IMR-90 (cell line): ENCODE measurements at regions not wholly inside any gene's neighbourhood (a gene's known extent, or its start where the extent isn't known, plus 50 kb on each side); places are given as distances from the start of the nearest gene placed in this dataset.

ENCODE experiments used
- ATAC-seq: fragments of 200-7000 bp; cut with Tn5 transposase; 2 replicates; pipeline ENCODE4 v1.9.1; 2020; ENCODE audit warnings: low read depth, mild to moderate bottlenecking, moderate library complexity
- BruUV-seq: library from RNA; stranded (reverse); fragments of 400-500 nt; replicated peaks from 2 replicates; lab custom pipeline; 2021; lab: Mats Ljungman, UMichigan
- CTCF ChIA-PET: fragments of 300-600 bp; formaldehyde crosslinking; extraction: SDS; loops from one replicate; lab custom pipeline; 2021; ENCODE audit warnings: antibody characterized with exemption; lab: Yijun Ruan, JAX
- POLR2A ChIA-PET: fragments of 300-600 bp; sonication (Branson Sonifier 250); formaldehyde crosslinking; loops from one replicate; lab custom pipeline; 2022; ENCODE audit warnings: antibody characterized with exemption; ENCODE audit not compliant: unreplicated experiment; lab: Charles Lee
- DNase-seq: peaks from one replicate; pipeline ENCODE4 v3.0.0; 2013
- H2AFZ ChIP-seq: replicated peaks from 2 replicates; pipeline ENCODE3; 2013; ENCODE audit warnings: low read length, mild to moderate bottlenecking; ENCODE audit not compliant: poor library complexity
- H2AK5ac ChIP-seq: 2 replicates; pipeline ENCODE4 v1.6.1; 2013; ENCODE audit warnings: low read depth, low read length, inconsistent platforms
- H2AK9ac ChIP-seq: replicated peaks from 2 replicates; pipeline ENCODE3; 2013; ENCODE audit warnings: mild to moderate bottlenecking, low read depth, low read length, moderate library complexity; ENCODE audit not compliant: poor library complexity
- H2BK120ac ChIP-seq: 2 replicates; pipeline ENCODE4 v1.6.1; 2013; ENCODE audit warnings: low read depth, low read length, inconsistent platforms
- H2BK15ac ChIP-seq: 3 replicates; pipeline ENCODE4 v1.6.1; 2013; ENCODE audit warnings: low read depth, low read length, inconsistent platforms
- H2BK20ac ChIP-seq: 2 replicates; pipeline ENCODE4 v1.6.1; 2013; ENCODE audit warnings: low read depth, mild to moderate bottlenecking, inconsistent platforms, low read length, moderate library complexity
- H2BK5ac ChIP-seq: 2 replicates; pipeline ENCODE4 v1.6.1; 2013; ENCODE audit warnings: mild to moderate bottlenecking, low read depth, low read length, inconsistent platforms; ENCODE audit not compliant: poor library complexity, severe bottlenecking
- H3K14ac ChIP-seq: replicated peaks from 2 replicates; pipeline ENCODE4 v1.6.1; 2013; ENCODE audit warnings: low read depth, low read length, inconsistent platforms
- H3K18ac ChIP-seq: 2 replicates; pipeline ENCODE4 v1.6.1; 2013; ENCODE audit warnings: low read depth, low read length, control low read depth
- H3K23ac ChIP-seq: 2 replicates; pipeline ENCODE4 v1.6.1; 2013; ENCODE audit warnings: low read depth, low read length, inconsistent platforms
- H3K27ac ChIP-seq: 2 replicates; pipeline ENCODE4 v1.5.1; 2013; ENCODE audit warnings: mild to moderate bottlenecking, control low read depth, low read length; ENCODE audit not compliant: insufficient read depth
- H3K27me3 ChIP-seq: 2 replicates; pipeline ENCODE4 v1.6.1; 2013; ENCODE audit warnings: low read length; ENCODE audit not compliant: control insufficient read depth, insufficient read depth
- H3K36me3 ChIP-seq: 2 replicates; pipeline ENCODE4 v1.6.1; 2013; ENCODE audit warnings: low read length, mixed read lengths; ENCODE audit not compliant: control insufficient read depth, insufficient read depth
- H3K4ac ChIP-seq: 2 replicates; pipeline ENCODE4 v1.6.1; 2013; ENCODE audit warnings: low read depth, low read length, inconsistent platforms
- H3K4me1 ChIP-seq: 2 replicates; pipeline ENCODE4 v1.6.1; 2013; ENCODE audit warnings: low read length, mixed read lengths; ENCODE audit not compliant: control insufficient read depth, insufficient read depth
- H3K4me2 ChIP-seq: 2 replicates; pipeline ENCODE4 v1.6.1; 2013; ENCODE audit warnings: low read depth, mild to moderate bottlenecking, control low read depth, low read length, moderate library complexity
- H3K4me3 ChIP-seq: 2 replicates; pipeline ENCODE4 v1.5.1; 2013; ENCODE audit warnings: low read depth, mild to moderate bottlenecking, control low read depth, low read length, moderate library complexity; ENCODE audit not compliant: insufficient read depth
- H3K56ac ChIP-seq: 2 replicates; pipeline ENCODE4 v1.6.1; 2013; ENCODE audit warnings: low read length, inconsistent platforms; ENCODE audit not compliant: insufficient read depth; ENCODE audit errors: extremely low read depth
- H3K79me1 ChIP-seq, 2 experiments: 2 replicates each; pipeline ENCODE4 v1.6.1; 2013; ENCODE audit warnings: low read length in 2 of 2, inconsistent platforms in 1 of 2, low read depth in 1 of 2
- H3K9ac ChIP-seq: 2 replicates; pipeline ENCODE4 v1.6.1; 2013; ENCODE audit warnings: low read depth, low read length, control low read depth
- H3K9me1 ChIP-seq: 2 replicates; pipeline ENCODE4 v1.6.1; 2013; ENCODE audit warnings: low read length, inconsistent platforms; ENCODE audit not compliant: insufficient read depth
- H3K9me3 ChIP-seq: 2 replicates; pipeline ENCODE4 v1.6.1; 2013; ENCODE audit warnings: low read length; ENCODE audit not compliant: control insufficient read depth, insufficient read depth
- H4K20me1 ChIP-seq: 2 replicates; pipeline ENCODE4 v1.6.1; 2013; ENCODE audit warnings: low read length, inconsistent platforms; ENCODE audit not compliant: insufficient read depth
- H4K5ac ChIP-seq: 2 replicates; pipeline ENCODE4 v1.6.1; 2013; ENCODE audit warnings: mild to moderate bottlenecking, low read depth, low read length, control low read depth
- H4K8ac ChIP-seq, 2 experiments: 2 replicates each; pipeline ENCODE4 v1.6.1; 2013; ENCODE audit warnings: low read depth in 2 of 2, low read length in 2 of 2, control low read depth in 1 of 2, inconsistent platforms in 1 of 2
- H4K91ac ChIP-seq: 2 replicates; pipeline ENCODE4 v1.6.1; 2013; ENCODE audit warnings: low read depth, low read length, inconsistent platforms; ENCODE audit not compliant: insufficient read depth
- BHLHE40 ChIP-seq: fragments of 150-350 bp; IDR thresholded peaks from 2 replicates; pipeline ENCODE4 v1.6.1; 2016; ENCODE audit warnings: mild to moderate bottlenecking, low read depth, low read length
- CEBPB ChIP-seq: IDR thresholded peaks from 2 replicates; pipeline ENCODE4 v1.6.1; 2012; ENCODE audit warnings: low read depth, low read length, improper control_type of control experiment
- FOS ChIP-seq: fragments of 150-350 bp; IDR thresholded peaks from 2 replicates; pipeline ENCODE4 v1.6.1; 2016; ENCODE audit warnings: low read depth, low read length
- MAZ ChIP-seq: IDR thresholded peaks from 2 replicates; pipeline ENCODE4 v1.6.1; 2012; ENCODE audit warnings: low read depth, mild to moderate bottlenecking, low read length, improper control_type of control experiment, moderate library complexity, borderline replicate concordance
- MXI1 ChIP-seq: IDR thresholded peaks from 2 replicates; pipeline ENCODE4 v1.6.1; 2012; ENCODE audit warnings: low read depth, mild to moderate bottlenecking, low read length, moderate library complexity, borderline replicate concordance
- NFE2L2 ChIP-seq: fragments of 150-350 bp; IDR thresholded peaks from 2 replicates; pipeline ENCODE4 v1.6.1; 2016; ENCODE audit warnings: low read depth, mild to moderate bottlenecking, low read length
- POLR2A ChIP-seq: IDR thresholded peaks from 2 replicates; pipeline ENCODE4 v1.6.1; 2012; ENCODE audit warnings: mild to moderate bottlenecking, low read depth, low read length
- RAD21 ChIP-seq: IDR thresholded peaks from 2 replicates; pipeline ENCODE4 v1.6.1; 2012; ENCODE audit warnings: low read length, improper control_type of control experiment
- RCOR1 ChIP-seq: IDR thresholded peaks from 2 replicates; pipeline ENCODE4 v1.6.1; 2012; ENCODE audit warnings: mild to moderate bottlenecking, low read length, improper control_type of control experiment; ENCODE audit not compliant: insufficient replicate concordance
- RFX5 ChIP-seq: IDR thresholded peaks from 2 replicates; pipeline ENCODE4 v1.8.0; 2012; ENCODE audit warnings: low read depth, mild to moderate bottlenecking, low read length, moderate library complexity
- SMC3 ChIP-seq: fragments of 150-350 bp; IDR thresholded peaks from 2 replicates; pipeline ENCODE4 v1.6.1; 2016; ENCODE audit warnings: low read depth, mild to moderate bottlenecking, antibody characterized with exemption, low read length, moderate library complexity
- WGBS, 2 experiments: methylation state at CpG; one replicate each; pipeline versions ENCODE4 v1.1.5 to v1.1.7; 2013; ENCODE audit warnings: missing lambda C conversion rate in 2 of 2; ENCODE audit not compliant: insufficient read length in 1 of 2; ENCODE audit errors: extremely low coverage in 2 of 2; 5-methylcytosine and 5-hydroxymethylcytosine counted together
- dilution Hi-C: fragments of 300-500 bp; cut with HindIII; formaldehyde crosslinking; loops from one replicate; pipeline ENCODE4 v1.14.3; 2018; ENCODE audit warnings: low sequenced_read_pairs; ENCODE audit not compliant: unreplicated experiment
- in situ Hi-C: fragments of 300-500 bp; cut with MboI; formaldehyde crosslinking; loops from 3 replicates; pipeline ENCODE4 v1.14.3; 2019; ENCODE audit warnings: low sequenced_read_pairs, inconsistent platforms, mixed read lengths
- intact Hi-C: fragments of 100-400 bp; cut with micrococcal nuclease; formaldehyde crosslinking; loops from 2 replicates; pipeline ENCODE4 v1.10.0; 2022
- TF ChIP-seq, protein P1 (sequence below): conservative IDR thresholded peaks from 2 replicates; pipeline ENCODE4 v1.5.1; 2012; ENCODE audit warnings: mild to moderate bottlenecking, low read depth, low read length, improper control_type of control experiment

GRCh38 chr13:75153386-75153785, 328.6 kb downstream of the TBC1D4 start:
- in situ Hi-C loops = no loop called here
- CTCF ChIA-PET = no interaction called here

More at GRCh38 chr13:75153386-75153785, 328.6 kb downstream of the TBC1D4 start:
- H4K20me1 ChIP-seq = no peaks in the 10 kb centered on the region
- no peak overlapping the region for H3K9ac ChIP-seq
- no peak overlapping the region for H3K27ac ChIP-seq
- H3K14ac ChIP-seq = no peak overlapping the region
- H3K56ac ChIP-seq = no peak overlapping the region
- no peak overlapping the region for H2AK9ac ChIP-seq
- DNase-seq (no peak), ATAC-seq (no peak)
- WGBS, 2 experiments = no CpG with 5 or more reads among the region's 4 CpGs
- H2AFZ ChIP-seq = no peak overlapping the region
- no peaks in the 10 kb centered on the region for H3K9me1 ChIP-seq
- no peak overlapping the region for H4K5ac ChIP-seq
- no peak overlapping the region for H4K8ac ChIP-seq
- H2BK5ac ChIP-seq = no peak overlapping the region
- dilution Hi-C loops = no loop called here
- H3K4me3 ChIP-seq = no peak overlapping the region
- no TSS peak for BruUV-seq
- no peak overlapping the region for H3K18ac ChIP-seq
- H2BK15ac ChIP-seq = no peak overlapping the region
- POLR2A ChIA-PET = no interaction called here
- H2BK20ac ChIP-seq = no peak overlapping the region
- no peaks in the 10 kb centered on the region; the same call in 1 of the 2 replicates for H3K27me3 ChIP-seq
- peaks cover 1% of the 10 kb centered on the region; the same call in 1 of the 2 replicates for H3K9me3 ChIP-seq
- H3K36me3 ChIP-seq = no peaks in the 10 kb centered on the region
- H3K4me2 ChIP-seq = no peak overlapping the region
- no peak overlapping the region for H2AK5ac ChIP-seq
- H3K23ac ChIP-seq = no peak overlapping the region
- no peak overlapping the region for H3K4ac ChIP-seq
- H3K4me1 ChIP-seq = peaks cover 2% of the 10 kb centered on the region; the same call in 1 of the 2 replicates
- intact Hi-C loops = no loop called here
- no peaks in the 10 kb centered on the region for H3K79me1 ChIP-seq
- H4K91ac ChIP-seq = no peak overlapping the region
- H2BK120ac ChIP-seq = no peak overlapping the region
- TF ChIP-seq BHLHE40 (no peak), MAZ (no peak), POLR2A (no peak), RCOR1 (no peak), RAD21 (no peak), CEBPB (no peak), RFX5 (no peak), MXI1 (no peak), SMC3 (no peak), NFE2L2 (no peak), FOS (no peak)
- TF ChIP-seq, protein P1, sequence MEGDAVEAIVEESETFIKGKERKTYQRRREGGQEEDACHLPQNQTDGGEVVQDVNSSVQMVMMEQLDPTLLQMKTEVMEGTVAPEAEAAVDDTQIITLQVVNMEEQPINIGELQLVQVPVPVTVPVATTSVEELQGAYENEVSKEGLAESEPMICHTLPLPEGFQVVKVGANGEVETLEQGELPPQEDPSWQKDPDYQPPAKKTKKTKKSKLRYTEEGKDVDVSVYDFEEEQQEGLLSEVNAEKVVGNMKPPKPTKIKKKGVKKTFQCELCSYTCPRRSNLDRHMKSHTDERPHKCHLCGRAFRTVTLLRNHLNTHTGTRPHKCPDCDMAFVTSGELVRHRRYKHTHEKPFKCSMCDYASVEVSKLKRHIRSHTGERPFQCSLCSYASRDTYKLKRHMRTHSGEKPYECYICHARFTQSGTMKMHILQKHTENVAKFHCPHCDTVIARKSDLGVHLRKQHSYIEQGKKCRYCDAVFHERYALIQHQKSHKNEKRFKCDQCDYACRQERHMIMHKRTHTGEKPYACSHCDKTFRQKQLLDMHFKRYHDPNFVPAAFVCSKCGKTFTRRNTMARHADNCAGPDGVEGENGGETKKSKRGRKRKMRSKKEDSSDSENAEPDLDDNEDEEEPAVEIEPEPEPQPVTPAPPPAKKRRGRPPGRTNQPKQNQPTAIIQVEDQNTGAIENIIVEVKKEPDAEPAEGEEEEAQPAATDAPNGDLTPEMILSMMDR = no peak
